HG03354 (cell line): ENCODE measurements at regions not wholly inside any gene's neighbourhood (a gene's known extent, or its start where the extent isn't known, plus 50 kb on each side); places are given as distances from the start of the nearest gene placed in this dataset.

Experiments used
- ATAC-seq: cut with Tn5 transposase; IDR thresholded peaks from one replicate; pipeline ENCODE4 v1.9.1; 2021; ENCODE audit warnings: mild to moderate bottlenecking; ENCODE audit not compliant: unreplicated experiment, poor library complexity, severe bottlenecking

DNA sequence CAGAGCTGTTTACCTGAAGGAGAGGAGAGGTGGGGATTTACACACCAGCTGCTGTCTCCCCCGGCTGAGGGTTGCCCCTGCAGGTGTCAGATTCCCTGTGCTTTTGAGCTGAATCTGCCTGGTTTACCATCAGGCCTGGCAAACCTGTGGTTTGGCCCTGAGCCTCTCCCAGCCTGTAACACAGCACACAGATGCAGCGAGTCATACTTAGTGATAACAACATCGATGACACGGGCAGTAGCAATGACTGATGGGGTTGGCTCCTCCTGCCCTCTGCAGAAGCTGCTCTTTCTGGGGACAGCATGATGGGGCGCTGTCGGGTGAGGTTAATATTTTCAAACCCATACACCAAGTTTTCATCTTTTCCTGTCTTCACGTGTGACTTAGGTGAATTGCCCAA lies 380.0 kb upstream of the B3GAT1 start:
- no peak for ATAC-seq

DNA sequence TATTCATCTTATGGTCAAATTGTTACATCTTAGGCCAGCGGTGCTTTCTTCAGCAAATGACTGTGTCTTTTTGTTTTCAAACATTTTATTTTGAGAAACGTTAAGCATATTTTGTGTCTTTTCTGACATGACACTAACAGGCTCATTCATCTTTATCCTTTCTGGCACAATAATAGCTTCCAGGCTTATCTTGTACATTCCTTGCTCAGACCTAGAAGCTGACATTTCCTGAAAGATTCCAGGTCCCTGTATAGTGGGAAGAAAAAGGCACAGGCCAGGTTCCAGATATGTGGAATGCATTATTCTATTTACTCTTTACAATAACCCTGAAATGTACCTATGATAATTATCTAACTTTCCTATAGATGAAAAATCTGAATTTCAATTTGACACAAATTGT lies 379.1 kb upstream of the B3GAT1 start:
- no peak for ATAC-seq

DNA sequence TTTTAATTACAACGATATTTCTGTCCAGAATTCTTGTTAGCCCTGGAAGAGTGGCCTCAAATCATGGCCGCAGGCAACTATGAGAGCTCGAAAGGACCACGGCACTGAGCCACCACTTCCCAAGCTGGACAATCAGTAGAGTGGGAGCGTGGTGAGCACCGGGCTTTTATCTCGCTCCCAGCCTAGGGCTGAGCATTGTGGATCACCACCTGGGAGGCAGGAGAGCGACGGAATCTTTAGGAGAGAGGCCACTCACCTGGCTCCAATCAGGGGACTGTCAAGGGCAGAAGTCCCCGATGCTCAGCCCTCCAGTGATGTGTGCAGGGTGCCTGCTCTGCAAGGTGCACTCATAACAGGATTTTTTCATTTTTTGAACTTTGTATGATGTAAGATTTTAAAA lies 377.1 kb upstream of the B3GAT1 start:
- no peak for ATAC-seq

DNA sequence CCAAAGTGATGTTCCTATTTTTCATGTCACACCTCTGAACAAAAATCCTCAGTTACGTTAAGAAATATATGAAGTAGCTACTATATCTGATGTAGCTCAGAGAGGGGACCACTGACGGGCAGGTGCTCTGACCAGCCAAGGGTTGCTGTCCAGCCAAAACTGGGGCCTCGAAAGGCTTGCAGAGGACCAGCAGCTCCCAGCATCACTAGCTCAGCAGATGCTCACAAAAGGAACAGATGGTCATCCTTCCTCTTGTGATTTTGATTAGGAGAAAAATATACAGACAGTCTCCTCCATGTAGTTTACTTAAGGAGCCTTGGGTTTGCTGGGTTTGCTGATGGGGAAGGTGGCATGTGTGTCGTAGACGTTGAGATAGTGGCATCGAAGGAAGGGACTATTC lies 374.6 kb upstream of the B3GAT1 start:
- ATAC-seq: no peak

DNA sequence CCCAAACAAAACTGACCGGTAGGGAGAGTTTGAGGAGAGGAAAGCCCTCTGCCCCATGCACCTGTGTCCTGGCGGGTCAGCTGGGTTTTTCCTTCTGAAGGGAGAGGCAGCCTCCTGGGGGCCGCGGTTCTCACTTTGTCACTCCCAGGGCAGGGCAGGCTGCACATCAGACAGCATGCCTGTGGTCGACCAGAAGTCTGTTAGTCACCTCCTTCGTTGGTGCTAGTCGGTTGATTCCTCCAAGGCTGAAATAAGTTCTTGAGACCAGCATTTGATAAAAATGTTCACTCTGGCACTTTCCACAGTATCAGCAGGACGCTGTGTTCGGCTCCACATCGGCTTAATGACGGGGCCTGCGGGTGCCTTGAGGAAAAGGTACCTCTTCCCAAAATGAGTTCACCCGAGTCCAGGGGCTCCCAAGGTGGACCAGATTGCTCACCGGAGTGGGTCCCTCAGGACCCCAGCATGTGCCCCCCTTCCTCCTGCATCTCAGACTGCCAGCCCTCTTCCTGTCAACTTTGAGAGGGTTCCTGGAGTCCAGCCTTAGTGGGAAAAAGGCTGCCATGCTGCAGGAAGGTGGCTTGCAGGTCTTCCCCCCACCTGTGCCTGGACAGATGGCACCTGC lies 373.7 kb upstream of the B3GAT1 start:
- no peak for ATAC-seq

DNA sequence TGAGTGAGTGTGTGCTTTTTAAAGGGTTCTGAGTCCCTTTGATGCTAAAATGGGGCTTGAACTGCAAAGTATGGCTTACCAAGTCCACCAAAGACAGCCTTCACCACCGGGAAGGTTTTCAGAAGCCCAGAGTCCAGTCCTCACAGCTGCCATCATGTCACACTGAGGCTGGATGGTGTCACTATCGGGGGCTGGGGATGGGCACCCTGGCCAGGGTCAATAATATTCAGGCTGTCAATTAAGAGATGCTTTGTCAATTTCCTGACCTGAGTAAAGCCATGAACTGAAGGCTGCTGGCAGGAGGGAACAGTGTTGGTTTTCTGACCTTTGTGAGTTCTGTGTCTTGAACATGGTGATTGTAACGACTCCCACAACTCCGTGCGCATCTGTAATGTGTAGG lies 373.0 kb upstream of the B3GAT1 start:
- ATAC-seq: no peak

DNA sequence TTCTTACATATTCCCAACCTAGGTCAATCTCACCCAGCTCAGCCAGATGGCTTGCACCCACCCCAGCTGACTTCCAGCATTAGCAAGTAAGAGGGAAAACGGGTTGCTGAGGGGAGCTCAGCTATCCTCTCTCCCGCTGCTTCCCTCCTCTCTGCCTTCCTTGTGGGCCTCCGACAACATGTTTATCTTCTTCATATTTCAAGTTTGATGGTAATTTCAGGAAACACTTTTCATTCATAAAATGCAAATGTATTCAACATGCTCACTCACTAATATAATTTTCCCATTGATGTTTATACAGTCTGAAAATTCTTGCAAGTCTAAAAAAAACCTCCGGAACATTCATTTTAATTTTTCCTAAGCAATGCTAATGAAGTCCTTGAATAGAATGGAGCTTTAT lies 372.5 kb upstream of the B3GAT1 start:
- ATAC-seq: no peak

DNA sequence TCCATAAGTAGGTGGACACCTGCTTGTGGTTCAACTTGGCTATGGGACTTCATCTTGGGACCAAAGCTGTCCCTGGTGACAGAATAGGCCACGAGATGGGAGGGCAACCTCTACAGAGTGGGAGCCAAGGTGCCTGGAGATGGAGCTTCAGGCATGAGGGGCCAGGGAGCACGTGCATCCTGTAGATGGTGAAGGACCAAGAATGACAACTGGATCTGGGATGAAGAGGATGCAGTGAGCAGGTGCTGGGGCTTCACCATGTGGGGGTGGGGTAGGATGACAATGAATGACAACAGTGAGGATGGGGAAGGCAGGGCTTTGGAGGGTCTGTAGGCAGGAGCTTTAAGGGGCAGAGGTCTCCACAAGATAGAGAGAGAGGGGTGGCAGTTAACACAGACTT lies 372.0 kb upstream of the B3GAT1 start:
- no peak for ATAC-seq

DNA sequence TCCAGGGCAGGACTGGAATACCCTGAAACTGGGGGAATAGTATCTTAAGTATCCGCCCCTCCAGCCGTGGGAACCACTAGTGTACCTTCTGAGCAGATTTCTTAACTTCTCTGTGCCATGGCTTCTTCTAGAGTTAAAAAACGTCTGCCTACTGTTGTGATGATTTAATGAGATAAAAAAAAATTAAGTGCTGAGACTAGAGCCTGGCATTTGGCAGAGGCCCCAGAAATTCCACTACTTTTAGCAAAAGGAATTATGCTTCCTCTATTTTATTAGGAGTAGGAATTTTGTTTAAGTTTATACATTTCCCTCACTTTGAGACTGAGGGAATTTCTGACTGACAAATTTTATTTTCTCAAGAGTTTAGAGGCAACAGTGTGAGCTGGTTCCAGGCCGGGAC lies 371.2 kb upstream of the B3GAT1 start:
- ATAC-seq: no peak

DNA sequence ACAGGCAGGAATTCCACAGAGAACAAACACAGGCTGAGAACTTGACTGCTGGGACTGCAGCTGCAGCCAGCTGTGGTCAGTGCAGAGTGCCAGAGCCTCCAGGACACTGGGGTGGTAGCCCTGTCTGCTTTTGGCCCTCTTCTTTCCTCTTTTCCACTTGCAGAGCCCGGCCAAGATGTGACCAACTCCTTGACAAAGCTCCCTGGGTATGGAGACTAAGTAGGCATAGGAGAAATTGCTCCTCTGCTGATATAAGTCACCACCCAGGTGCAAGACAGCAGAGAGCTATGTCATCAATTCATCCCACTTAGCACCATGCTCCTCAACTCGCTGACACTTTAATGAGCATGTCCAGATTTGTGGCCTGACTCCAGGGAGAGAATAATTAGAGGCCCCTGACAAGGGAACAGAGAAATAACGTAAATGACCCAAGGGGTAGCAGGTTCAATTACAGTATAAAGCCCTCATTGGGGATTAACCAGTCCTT lies 369.4 kb upstream of the B3GAT1 start:
- no peak for ATAC-seq

DNA sequence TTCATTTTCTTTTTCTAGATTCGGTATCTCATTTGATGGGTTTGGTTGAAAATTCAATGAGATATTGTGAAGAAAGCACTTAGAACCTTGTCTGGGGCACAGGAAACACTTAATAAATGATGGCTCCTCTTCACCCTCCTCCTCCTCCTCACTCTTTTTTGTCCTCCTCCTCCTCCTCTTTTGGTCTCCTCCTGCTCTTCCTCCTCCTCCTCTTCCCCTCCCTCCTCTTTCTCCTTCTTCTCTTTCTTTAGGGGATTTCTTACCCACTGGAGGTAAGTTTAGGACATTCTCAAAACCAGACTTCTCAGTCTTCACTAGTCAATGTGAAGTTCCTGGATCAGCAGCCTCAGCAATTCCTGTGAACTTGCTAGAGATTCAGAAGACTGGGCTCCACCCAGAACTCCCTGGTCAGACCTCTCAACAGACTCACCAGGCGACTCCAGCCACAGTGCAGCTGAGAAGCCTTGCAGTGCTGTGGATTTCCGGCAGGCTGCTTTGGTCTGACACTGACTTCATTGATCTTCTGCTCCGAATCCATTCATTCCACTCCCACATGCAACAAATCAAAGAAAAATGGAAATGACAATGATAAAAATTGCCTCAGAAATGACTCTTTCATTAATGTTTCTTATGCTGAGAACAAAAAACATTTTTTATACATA lies 368.6 kb upstream of the B3GAT1 start:
- no peak for ATAC-seq

DNA sequence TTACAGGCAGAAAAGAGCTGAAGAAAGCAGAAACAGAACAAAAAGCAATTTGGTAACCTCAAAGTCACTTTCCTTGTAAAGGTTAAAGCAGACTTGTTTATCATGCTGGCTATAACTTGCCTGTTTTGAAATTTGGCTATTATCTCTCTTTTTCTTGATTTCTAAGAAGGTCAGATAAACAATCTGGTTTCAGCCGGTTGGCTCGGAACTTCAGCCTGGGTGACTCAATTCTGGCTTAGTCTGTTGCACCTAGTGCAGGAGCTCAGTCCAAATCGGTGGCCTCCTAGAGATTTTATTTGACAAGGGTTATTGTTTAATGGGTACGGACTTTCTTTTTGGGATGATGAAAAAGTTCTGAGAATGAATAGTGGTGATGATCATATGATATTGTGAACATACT lies 367.1 kb upstream of the B3GAT1 start:
- ATAC-seq: no peak

DNA sequence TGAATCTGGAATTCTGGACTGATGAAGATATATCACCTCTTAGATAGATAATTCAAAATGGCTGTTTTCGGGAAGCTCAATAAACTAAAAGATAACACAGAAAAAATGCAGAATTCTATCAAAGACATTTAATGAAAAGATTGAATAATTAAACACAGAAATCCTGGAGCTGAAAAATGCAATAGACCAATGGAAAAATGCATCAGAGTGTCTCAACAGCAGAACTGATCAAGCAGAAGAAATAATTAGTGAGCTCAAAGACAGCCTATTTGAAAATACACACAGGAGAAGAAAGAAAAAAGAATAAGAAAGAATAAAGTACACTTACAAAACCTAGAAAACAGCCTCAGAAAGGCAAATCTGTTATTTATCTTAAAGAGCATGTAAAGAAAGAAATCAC lies 356.4 kb upstream of the B3GAT1 start:
- no peak for ATAC-seq

DNA sequence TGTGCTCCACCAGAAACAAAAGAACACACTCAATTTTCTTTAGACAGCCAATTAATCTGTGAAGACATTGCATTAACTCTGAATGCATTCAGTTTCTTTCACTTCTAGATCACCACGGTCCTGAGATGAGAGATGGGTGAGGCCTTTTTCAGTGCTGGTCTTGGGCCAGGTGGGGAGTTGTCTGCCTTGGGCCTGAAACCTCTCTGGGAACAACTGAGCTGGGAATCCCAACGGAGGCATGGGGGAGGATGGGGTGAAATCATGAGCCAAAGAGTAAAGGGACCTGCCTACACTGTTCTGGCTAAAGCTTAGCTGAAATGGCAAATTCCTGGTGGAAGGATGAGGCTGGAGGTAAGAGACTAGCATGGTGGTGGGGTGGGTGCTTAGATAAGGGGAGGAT lies 353.5 kb upstream of the B3GAT1 start:
- ATAC-seq: no peak

DNA sequence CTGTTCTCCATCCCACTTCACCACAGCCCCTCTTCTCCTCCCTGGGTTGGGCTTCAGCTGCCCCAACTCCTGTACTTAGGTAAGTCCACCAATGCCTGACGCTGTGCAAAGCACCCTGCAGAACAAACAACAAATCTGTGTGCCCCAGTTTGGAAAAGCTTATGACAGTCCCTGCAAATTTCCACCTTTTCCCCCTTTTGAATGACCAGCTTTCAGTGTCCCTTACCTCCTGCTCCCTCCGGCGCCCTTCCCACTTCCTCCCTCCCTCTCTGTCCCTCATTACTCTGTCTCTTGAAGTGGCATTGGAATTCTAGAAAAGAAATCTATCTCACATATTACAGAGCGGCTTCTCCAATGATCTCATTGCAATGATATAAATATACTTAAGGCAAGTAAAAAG lies 352.9 kb upstream of the B3GAT1 start:
- ATAC-seq: no peak

DNA sequence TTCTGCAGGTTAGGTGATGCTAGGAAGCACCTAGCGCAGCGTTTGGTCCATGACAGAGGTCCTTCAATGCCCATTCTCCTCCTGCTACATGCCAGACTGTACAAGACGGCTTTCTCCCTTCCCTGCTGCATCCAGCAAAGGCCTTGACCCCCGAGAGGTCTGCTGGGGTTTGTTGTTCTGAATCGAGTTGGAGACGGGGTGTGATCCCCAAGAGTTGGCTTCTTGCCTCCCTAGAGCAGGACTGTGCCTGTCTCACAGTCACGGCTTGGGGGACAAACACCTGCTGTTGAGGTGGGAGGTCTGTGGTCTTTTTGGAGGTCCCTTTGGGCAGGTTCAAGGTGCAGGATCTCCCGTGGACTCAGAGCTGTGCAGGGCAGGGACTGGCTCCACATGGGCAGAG lies 352.3 kb upstream of the B3GAT1 start:
- no peak for ATAC-seq

DNA sequence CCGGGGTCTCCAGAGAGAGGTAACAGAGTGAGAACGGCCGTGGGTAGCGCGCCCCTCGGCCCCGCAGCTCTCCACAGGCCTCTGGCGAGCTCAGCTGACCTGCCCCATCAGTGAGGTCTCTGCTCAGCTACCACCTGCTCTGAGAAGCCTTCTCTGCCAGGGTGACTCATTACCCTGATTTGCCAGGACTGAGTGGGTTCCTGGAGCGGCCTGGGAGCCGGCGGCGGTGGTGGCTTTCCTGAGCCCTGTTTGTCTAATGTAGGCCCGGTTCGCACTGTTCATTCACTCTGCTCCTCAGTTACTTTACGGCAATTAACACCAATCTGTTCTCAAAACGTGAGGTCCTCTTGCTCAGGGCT lies 351.0 kb upstream of the B3GAT1 start:
- ATAC-seq: no peak

DNA sequence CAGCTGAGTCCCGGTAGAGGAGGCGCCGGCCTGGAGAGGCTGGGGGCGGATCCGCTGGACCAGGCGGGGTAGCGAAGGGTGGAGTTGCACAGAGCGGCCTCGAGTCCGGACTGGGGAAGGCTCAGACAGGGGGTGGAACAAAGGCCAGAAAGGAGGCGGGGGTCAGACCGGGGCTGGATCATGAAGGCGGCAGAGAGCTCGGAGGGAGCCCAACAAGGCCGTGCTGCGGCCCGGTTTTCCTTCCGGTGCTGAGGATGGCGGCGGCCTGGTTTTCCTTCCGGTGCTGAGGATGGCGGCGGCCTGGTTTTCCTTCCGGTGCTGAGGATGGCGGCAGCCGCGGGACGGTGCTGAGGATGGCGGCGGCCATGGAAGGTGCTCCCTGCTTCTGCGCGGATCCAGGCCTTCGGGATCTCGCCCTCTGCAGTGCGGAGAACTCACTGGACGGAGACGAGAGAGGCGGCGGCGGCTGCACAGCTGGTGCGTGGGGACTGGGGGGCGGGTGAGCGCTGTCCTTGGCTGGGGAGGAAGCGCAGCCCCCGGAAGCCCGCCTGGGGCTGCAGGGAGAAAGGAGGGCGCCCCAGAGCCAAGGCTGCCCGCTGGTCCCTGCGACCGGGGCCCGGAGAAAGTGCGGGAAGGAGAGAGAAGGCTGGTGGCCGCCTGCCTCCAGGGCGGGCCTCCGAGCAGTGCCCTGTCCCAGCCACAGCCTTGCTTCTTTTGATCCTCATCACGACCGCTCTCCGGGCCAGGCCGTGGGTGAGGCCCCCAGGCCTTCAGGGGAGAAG lies 350.4 kb upstream of the B3GAT1 start:
- ATAC-seq: no peak

DNA sequence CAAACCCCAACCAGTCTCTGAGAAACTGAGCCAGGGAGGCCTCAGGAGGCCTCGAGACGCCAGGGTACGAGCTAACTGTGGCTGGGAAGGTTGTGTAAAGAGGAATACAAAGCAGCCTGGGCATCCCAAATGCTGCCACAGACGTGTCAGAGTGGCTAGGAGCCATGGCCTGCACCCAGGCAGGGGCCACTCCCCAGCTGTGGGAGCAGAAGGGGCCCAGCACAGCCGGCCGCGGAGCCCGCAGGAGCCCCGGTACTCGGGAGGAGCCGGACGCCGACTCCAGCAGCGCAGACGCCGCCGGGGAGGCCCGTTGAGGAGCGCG lies 349.8 kb upstream of the B3GAT1 start:
- no peak for ATAC-seq

DNA sequence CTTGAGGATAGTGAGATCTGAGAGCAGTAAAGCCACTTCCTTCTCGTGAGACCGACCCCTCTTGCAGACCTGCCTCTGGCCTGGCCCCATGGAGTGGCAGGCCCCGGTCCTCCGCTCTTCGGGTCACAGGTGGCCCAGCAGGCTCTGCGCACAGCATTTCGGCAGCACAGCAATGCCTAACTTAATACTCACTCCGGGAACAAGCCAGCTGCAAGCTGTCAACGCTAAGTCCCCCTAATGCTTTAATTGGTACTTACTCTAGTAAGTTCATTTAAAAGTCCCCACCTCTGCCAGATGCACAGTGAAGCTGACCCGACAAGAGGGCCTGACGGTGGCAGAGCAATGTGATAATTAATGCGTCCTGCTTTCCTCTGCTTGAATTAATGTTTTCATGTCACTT lies 349.3 kb upstream of the B3GAT1 start:
- ATAC-seq: no peak

DNA sequence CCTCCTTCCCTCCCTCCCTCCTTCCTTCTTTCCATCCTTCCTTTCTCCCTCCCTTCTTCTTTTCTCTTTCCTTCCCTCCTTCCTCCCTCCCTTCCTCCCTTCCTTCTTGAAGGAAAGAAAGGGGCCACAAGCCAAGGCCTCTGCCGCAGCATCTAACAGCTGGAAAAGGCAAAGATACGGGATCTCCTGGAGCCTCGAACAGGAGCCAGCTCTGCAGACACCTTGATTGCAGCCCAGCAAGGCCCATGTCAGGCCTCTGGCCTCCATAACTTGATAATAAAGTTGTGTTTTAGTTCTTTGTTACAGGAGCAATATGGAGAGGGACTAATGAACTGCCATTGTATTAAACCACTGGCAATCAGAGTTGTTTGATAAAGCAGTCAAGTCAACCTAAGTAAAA lies 348.9 kb upstream of the B3GAT1 start:
- ATAC-seq: no peak
